ENCODE measurements at regions not wholly inside any gene's neighbourhood (a gene's known extent, or its start where the extent isn't known, plus 50 kb on each side); places are given as distances from the start of the nearest gene placed in this dataset.

DNA sequence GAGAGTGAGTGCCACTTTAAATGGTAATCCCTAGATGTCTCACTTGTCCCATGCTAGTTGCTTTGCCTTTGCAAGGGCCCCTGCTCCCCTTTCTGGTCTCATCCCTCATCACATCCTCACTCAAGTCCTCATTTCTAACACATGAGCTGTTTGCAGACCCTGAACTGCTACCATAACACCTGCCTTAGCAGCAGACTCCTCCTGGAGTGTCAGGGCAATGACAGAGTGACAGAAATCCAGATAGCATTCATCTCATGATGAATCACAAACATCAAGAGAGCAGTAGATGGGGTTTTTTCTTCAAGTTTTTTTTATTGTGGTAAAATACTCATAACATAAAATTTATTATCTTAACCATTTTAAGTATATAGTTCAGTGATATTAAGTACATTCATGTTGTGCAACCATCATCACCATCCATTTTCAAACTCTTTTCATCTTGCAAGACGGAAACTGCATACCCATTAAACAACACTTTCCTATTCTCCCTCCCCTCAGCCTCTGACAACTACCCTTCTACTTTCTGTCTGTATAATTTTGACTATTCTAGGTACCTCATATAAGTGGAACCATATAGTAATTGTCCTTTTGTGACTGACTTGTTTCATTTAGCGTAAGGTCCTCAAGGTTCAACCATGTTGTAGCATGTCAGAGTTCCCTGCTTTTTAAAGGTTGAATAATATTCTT, 133.2 kb upstream of the RPS6KA3 start:
- no peak overlapping the region for H3K27ac ChIP-seq
- FAIRE-seq, result no peak
- no peaks in the 10 kb centered on the region for H3K27me3 ChIP-seq
- TF ChIP-seq, protein P1, sequence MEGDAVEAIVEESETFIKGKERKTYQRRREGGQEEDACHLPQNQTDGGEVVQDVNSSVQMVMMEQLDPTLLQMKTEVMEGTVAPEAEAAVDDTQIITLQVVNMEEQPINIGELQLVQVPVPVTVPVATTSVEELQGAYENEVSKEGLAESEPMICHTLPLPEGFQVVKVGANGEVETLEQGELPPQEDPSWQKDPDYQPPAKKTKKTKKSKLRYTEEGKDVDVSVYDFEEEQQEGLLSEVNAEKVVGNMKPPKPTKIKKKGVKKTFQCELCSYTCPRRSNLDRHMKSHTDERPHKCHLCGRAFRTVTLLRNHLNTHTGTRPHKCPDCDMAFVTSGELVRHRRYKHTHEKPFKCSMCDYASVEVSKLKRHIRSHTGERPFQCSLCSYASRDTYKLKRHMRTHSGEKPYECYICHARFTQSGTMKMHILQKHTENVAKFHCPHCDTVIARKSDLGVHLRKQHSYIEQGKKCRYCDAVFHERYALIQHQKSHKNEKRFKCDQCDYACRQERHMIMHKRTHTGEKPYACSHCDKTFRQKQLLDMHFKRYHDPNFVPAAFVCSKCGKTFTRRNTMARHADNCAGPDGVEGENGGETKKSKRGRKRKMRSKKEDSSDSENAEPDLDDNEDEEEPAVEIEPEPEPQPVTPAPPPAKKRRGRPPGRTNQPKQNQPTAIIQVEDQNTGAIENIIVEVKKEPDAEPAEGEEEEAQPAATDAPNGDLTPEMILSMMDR (IDR thresholded peaks at IDR 0.05), result no peak
- WGBS, 2 donors, result 82 to 92% methylated on average over 2 of the region's 2 CpGs
- no peak overlapping the region for H3K4me3 ChIP-seq
- DNase-seq, result no peak
- no peaks in the 10 kb centered on the region for H3K4me1 ChIP-seq
- no peaks in the 10 kb centered on the region for H3K36me3 ChIP-seq
- H3K9me3 ChIP-seq, result no peaks in the 10 kb centered on the region
- no peak for ATAC-seq
- intact Hi-C loops (cut with DNase I), result no loop called here

GRCh38 chrX:20397587-20397986, 130.9 kb upstream of the RPS6KA3 start:
- Histone ChIP-seq H3K36me3 (no peaks in the 10 kb centered on the region), H3K27me3 (no peaks in the 10 kb centered on the region), H3K4me1 (no peaks in the 10 kb centered on the region), H3K9me3 (no peaks in the 10 kb centered on the region), H3K27ac (no peak overlapping the region), H3K4me3 (no peak overlapping the region)
- WGBS, 2 donors, result 38 to 64% methylated on average over 2 of the region's 2 CpGs
- intact Hi-C loops (cut with DNase I), result no loop called here
- ATAC-seq, result no peak
- no peak for FAIRE-seq
- TF ChIP-seq, protein P1 (IDR thresholded peaks at IDR 0.05), result no peak
- DNase-seq, result no peak

- peaks cover 0 to 4% (median 2%) of the 10 kb centered on the region in 4 donors for H3K27me3 ChIP-seq
- no peak overlapping the region for H3K4me3 ChIP-seq
- TF ChIP-seq, protein P1 (IDR thresholded peaks at IDR 0.05), result no peak
- DNase-seq (no peak), ATAC-seq (peak in 1 of 4 donors; percentile 20), FAIRE-seq (no peak)
- no peaks in the 10 kb centered on the region for H3K9me3 ChIP-seq
- H3K27ac ChIP-seq, result no peak overlapping the region
- intact Hi-C loops (cut with DNase I), result no loop called here
- 66 to 89% methylated on average over 4 of the region's 4 CpGs for whole genome bisulfite sequencing, 2 donors
- no peaks in the 10 kb centered on the region for H3K36me3 ChIP-seq
- no peaks in the 10 kb centered on the region for H3K4me1 ChIP-seq
Measured at GRCh38 chrX:20394451-20394850, 127.7 kb upstream of the RPS6KA3 start.

GRCh38 chrX:20393944-20394343, 127.2 kb upstream of the RPS6KA3 start:
- H3K27ac ChIP-seq, result no peak overlapping the region
- H3K4me1 ChIP-seq, result no peaks in the 10 kb centered on the region
- ATAC-seq (peak in 1 of 4 donors; percentile 43), DNase-seq (no peak), FAIRE-seq (peak; percentile 20)
- WGBS, 2 donors, result 18 to 38% methylated on average over 1 of the region's 1 CpG
- no peaks in the 10 kb centered on the region for H3K9me3 ChIP-seq
- no peak overlapping the region for H3K4me3 ChIP-seq
- TF ChIP-seq, protein P1 (IDR thresholded peaks at IDR 0.05), result no peak
- H3K27me3 ChIP-seq, result peaks cover 0 to 4% (median 2%) of the 10 kb centered on the region in 4 donors
- intact Hi-C loops (cut with DNase I), result no loop called here
- no peaks in the 10 kb centered on the region for H3K36me3 ChIP-seq

DNA sequence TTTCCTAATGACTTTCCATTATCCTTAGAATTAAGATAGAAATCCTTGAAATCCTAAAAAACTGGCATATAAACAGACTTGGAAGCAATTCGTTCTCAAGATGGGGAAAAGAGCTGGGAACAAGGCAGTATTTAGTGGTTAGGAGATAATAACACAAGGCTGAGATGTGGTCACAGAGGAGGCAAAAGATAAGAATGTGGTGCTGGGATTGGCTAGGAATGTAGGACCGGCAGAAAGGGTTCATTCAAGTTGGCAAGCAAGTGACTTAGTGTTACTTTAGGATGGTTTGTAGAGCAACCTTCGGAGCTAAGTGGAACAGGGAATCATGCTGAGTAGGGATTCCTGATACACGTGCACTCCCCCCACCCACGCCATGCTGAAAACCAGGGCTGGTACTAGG, 121.9 kb upstream of the RPS6KA3 start:
- no peaks in the 10 kb centered on the region for H3K36me3 ChIP-seq
- H3K27me3 ChIP-seq, result peaks cover 0 to 8% (median 5%) of the 10 kb centered on the region in 4 donors
- no peaks in the 10 kb centered on the region for H3K4me1 ChIP-seq
- TF ChIP-seq, protein P1 (IDR thresholded peaks at IDR 0.05), result no peak
- ATAC-seq, result no peak
- FAIRE-seq, result no peak
- intact Hi-C loops (cut with DNase I), result no loop called here
- H3K4me3 ChIP-seq, result no peak overlapping the region
- WGBS, 2 donors, result 44 to 54% methylated on average over 5 of the region's 5 CpGs
- DNase-seq, result no peak
- no peak overlapping the region for H3K27ac ChIP-seq
- no peaks in the 10 kb centered on the region for H3K9me3 ChIP-seq
